Skeletal muscle cell (primary cell): ENCODE measurements at regions not wholly inside any gene's neighbourhood (a gene's known extent, or its start where the extent isn't known, plus 50 kb on each side); places are given as distances from the start of the nearest gene placed in this dataset.
"Not testable (repeated sequence)": the region's sequence is repeated elsewhere in the genome, so short reads cannot be mapped to it uniquely, and the experiment has no call there.

ENCODE experiments used
- DNase-seq: peaks from one replicate; pipeline ENCODE4 v3.0.0-alpha.2; 2010; ENCODE audit warnings: low read depth
- H3K4me3 ChIP-seq: 2 replicates; pipeline ENCODE4 v1.5.1; 2011; ENCODE audit warnings: low read depth, mild to moderate bottlenecking, control low read depth, low read length, moderate library complexity

- DNase-seq, result no peak
- no peak overlapping the region for H3K4me3 ChIP-seq
These were observed 152.0 kb upstream of the XPO1 start for GRCh38 chr2:61690078-61690596.

- no peak overlapping the region for H3K4me3 ChIP-seq
- no peak for DNase-seq
These were observed 151.4 kb upstream of the XPO1 start for GRCh38 chr2:61689568-61689967.

GRCh38 chr2:61688369-61689334 lies 150.5 kb upstream of the XPO1 start:
- DNase-seq, result no peak
- no peak overlapping the region for H3K4me3 ChIP-seq

- no peak overlapping the region for H3K4me3 ChIP-seq
These were observed 140.9 kb upstream of the XPO1 start for GRCh38 chr2:61679096-61679495.

GRCh38 chr2:61677942-61678341 lies 139.8 kb upstream of the XPO1 start:
- no peak overlapping the region for H3K4me3 ChIP-seq
- DNase-seq, result no peak

More at GRCh38 chr2:61679096-61679495, 140.9 kb upstream of the XPO1 start:
- no peak for DNase-seq

- no peak overlapping the region for H3K4me3 ChIP-seq
- no peak for DNase-seq
These were observed 139.2 kb upstream of the XPO1 start for GRCh38 chr2:61677306-61677705.

GRCh38 chr2:61675204-61675603 lies 137.0 kb upstream of the XPO1 start:
- no peak for DNase-seq
- no peak overlapping the region for H3K4me3 ChIP-seq

GRCh38 chr2:61671561-61672315 lies 133.6 kb upstream of the XPO1 start:
- no peak for DNase-seq

GRCh38 chr2:61670591-61671501 lies 132.7 kb upstream of the XPO1 start:
- H3K4me3 ChIP-seq, result no peak overlapping the region
- no peak for DNase-seq

More at GRCh38 chr2:61671561-61672315, 133.6 kb upstream of the XPO1 start:
- H3K4me3 ChIP-seq, result no peak overlapping the region

- DNase-seq, result no peak
- no peak overlapping the region for H3K4me3 ChIP-seq
These were observed 126.0 kb upstream of the XPO1 start for GRCh38 chr2:61664190-61664589.

- no peak overlapping the region for H3K4me3 ChIP-seq
- no peak for DNase-seq
These were observed 124.8 kb upstream of the XPO1 start for GRCh38 chr2:61662990-61663389.

- H3K4me3 ChIP-seq, result no peak overlapping the region
- no peak for DNase-seq
These were observed 122.6 kb upstream of the XPO1 start for GRCh38 chr2:61660511-61661388.

- no peak overlapping the region for H3K4me3 ChIP-seq
- DNase-seq, result no peak
These were observed 121.0 kb upstream of the XPO1 start for GRCh38 chr2:61658841-61659780.

GRCh38 chr2:61649946-61650345 lies 111.8 kb upstream of the XPO1 start:
- not testable (repeated sequence) for DNase-seq, H3K4me3 ChIP-seq

GRCh38 chr2:61649021-61649420 lies 110.9 kb upstream of the XPO1 start:
- DNase-seq, result no peak
- H3K4me3 ChIP-seq, result no peak overlapping the region

GRCh38 chr2:61647044-61647443 lies 108.9 kb upstream of the XPO1 start:
- DNase-seq, result no peak
- H3K4me3 ChIP-seq, result no peak overlapping the region

GRCh38 chr2:61645911-61646310 lies 107.8 kb upstream of the XPO1 start:
- DNase-seq, result peak; percentile 61

More at GRCh38 chr2:61645911-61646310, 107.8 kb upstream of the XPO1 start:
- no peak overlapping the region for H3K4me3 ChIP-seq
